Testis (tissue), 2 donors: ENCODE measurements at regions not wholly inside any gene's neighbourhood (a gene's known extent, or its start where the extent isn't known, plus 50 kb on each side); places are given as distances from the start of the nearest gene placed in this dataset.

Experiments
- CTCF ChIP-seq, 3 experiments: fragments of 450-650 bp in 2 of 3; fragments of 200-600 bp in 1 of 3; sonication (generic) in 1 of 3; IDR thresholded peaks; one replicate each; pipeline ENCODE4 v1.5.1; 2016 to 2019; ENCODE audit warnings: antibody characterized with exemption in 3 of 3, mild to moderate bottlenecking in 2 of 3, moderate library complexity in 1 of 3
- POLR2A ChIP-seq: fragments of 450-650 bp; IDR thresholded peaks from one replicate; pipeline ENCODE4 v1.6.1; 2017; ENCODE audit warnings: antibody characterized with exemption, mild to moderate bottlenecking, moderate library complexity

- TF ChIP-seq POLR2A: no peak
- no peak for TF ChIP-seq CTCF (IDR thresholded peaks at IDR 0.05)
Observed at GRCh38 chr22:48478124-48478523, 1349.5 kb downstream of the BRD1 start.
